ENCODE measurements at regions not wholly inside any gene's neighbourhood (a gene's known extent, or its start where the extent isn't known, plus 50 kb on each side); places are given as distances from the start of the nearest gene placed in this dataset.

DNA sequence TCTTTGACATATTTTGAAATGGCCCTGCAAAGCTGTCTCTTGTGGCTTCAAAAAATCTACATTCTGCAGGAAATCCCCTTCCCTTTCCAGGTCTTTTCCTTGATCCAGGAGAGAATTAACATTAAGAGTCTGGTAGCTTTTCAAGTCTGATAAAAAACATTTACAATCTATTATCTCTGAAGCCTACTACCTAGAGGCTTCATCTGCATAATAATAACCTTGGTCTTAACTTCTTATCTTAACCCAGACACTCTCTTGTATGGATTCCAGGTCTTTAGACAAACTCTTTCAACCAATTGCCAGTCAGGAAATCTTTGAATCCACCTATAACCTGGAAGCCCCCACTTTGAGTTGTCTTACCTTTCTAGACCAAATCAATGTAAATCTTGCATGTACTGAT lies 179.3 kb upstream of the ZC3H15 start:
- no peak for DNase-seq
- no peak overlapping the region for H3K4me3 ChIP-seq
- no peaks in the 10 kb centered on the region for H3K36me3 ChIP-seq
- H3K27me3 ChIP-seq, result no peaks in the 10 kb centered on the region
- H3K27ac ChIP-seq, result no peak overlapping the region
- H3K9me3 ChIP-seq, result peaks cover 0 to 2% of the 10 kb centered on the region in 2 donors
- H3K4me1 ChIP-seq, result no peaks in the 10 kb centered on the region
- intact Hi-C loops (cut with DNase I), result no loop called here
- TF ChIP-seq, protein P1, sequence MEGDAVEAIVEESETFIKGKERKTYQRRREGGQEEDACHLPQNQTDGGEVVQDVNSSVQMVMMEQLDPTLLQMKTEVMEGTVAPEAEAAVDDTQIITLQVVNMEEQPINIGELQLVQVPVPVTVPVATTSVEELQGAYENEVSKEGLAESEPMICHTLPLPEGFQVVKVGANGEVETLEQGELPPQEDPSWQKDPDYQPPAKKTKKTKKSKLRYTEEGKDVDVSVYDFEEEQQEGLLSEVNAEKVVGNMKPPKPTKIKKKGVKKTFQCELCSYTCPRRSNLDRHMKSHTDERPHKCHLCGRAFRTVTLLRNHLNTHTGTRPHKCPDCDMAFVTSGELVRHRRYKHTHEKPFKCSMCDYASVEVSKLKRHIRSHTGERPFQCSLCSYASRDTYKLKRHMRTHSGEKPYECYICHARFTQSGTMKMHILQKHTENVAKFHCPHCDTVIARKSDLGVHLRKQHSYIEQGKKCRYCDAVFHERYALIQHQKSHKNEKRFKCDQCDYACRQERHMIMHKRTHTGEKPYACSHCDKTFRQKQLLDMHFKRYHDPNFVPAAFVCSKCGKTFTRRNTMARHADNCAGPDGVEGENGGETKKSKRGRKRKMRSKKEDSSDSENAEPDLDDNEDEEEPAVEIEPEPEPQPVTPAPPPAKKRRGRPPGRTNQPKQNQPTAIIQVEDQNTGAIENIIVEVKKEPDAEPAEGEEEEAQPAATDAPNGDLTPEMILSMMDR (IDR thresholded peaks at IDR 0.05), result no peak
- ATAC-seq, result no peak

DNA sequence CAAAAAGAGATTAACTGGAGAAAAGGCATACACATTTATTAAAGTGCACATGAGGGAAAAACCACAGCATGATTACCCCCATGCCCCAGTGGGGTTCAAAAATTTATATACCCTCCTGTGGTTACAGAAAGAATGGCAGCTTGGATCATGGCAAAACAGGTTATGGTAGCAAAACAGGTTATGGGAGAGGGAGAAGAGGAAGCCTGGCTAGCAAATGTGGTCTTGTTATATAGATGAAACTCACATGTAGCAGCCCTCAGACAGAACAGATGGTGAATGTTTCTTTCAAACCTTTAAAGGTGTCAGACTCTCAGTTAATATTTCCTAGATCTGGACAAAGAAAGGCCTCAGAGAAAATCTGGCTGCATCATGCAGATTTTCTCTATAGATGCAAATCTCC lies 178.2 kb upstream of the ZC3H15 start:
- no peak overlapping the region for H3K4me3 ChIP-seq
- H3K36me3 ChIP-seq, result no peaks in the 10 kb centered on the region
- ATAC-seq, result no peak
- intact Hi-C loops (cut with DNase I), result no loop called here
- no peak overlapping the region for H3K27ac ChIP-seq
- H3K27me3 ChIP-seq, result no peaks in the 10 kb centered on the region
- peaks cover 0 to 12% of the 10 kb centered on the region in 2 donors for H3K9me3 ChIP-seq
- TF ChIP-seq, protein P1 (IDR thresholded peaks at IDR 0.05), result no peak
- DNase-seq, result no peak
- no peaks in the 10 kb centered on the region for H3K4me1 ChIP-seq

DNA sequence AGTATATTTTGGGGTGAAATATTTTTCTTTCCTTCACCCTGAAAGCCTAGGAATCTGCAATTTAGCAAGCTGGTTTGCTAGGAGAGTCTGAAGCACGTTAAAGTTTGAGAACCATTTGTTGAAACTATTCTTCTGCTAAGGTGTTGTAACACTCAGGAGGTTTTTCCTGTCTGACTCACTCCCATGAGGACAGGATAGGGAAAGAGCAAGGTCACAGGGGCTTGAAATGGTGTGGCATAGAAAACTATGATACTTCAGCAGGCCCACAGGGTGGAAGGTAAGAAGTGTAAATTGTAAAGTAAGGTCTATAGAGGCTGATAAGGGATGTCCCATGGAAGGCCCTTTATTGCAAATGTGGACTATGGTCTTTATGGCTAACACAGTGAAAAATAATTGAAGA lies 177.7 kb upstream of the ZC3H15 start:
- TF ChIP-seq, protein P1 (IDR thresholded peaks at IDR 0.05), result no peak
- Histone ChIP-seq H3K4me3 (no peak overlapping the region), H3K27ac (no peak overlapping the region), H3K36me3 (no peaks in the 10 kb centered on the region), H3K4me1 (no peaks in the 10 kb centered on the region), H3K9me3 (peaks cover 0 to 16% of the 10 kb centered on the region in 2 donors), H3K27me3 (no peaks in the 10 kb centered on the region)
- ATAC-seq, result peak; percentile 56
- no peak for DNase-seq
- intact Hi-C loops (cut with DNase I), result no loop called here

DNA sequence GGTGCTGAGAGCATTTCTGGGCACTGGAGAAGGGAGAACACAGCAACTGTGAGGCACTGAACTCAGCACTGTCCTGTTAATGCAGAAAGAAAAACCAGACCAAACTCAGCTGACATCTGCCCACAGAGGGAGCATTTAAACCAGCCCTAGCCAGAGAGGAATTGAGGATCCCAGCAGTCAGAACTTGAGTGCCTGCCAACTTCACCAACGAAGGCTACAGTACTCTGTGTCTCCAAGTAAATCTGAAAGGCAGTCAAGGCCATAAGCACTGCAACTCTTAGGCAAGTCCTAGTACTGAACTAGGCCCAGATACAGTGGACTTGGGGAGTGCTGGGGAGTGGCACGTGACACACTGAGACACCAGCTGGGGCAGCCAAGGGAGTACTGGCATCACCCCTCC lies 176.2 kb upstream of the ZC3H15 start:
- DNase-seq (no peak), ATAC-seq (no peak)
- Histone ChIP-seq H3K9me3 (peaks cover 0 to 28% of the 10 kb centered on the region in 2 donors), H3K4me3 (no peak overlapping the region), H3K36me3 (no peaks in the 10 kb centered on the region), H3K27me3 (no peaks in the 10 kb centered on the region), H3K27ac (no peak overlapping the region), H3K4me1 (no peaks in the 10 kb centered on the region)
- intact Hi-C loops (cut with DNase I), result no loop called here
- TF ChIP-seq, protein P1 (IDR thresholded peaks at IDR 0.05), result no peak

DNA sequence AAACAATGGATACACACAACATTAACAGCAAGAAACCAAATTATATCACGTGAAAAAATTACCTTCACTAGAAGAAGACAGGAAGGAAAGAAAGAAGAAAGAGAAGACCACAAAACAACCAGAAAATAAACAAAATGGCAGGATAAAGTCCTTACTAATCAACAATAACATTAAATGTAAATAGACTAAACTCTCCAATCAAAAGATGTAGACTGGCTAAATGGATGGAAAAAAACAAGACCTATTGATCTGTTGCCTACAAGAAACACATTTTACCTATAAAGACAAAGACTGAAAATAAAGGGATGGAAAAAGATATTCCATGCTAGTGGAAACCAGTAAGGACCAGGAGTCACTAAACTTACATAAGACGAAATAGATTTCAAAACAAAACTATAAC lies 167.0 kb upstream of the ZC3H15 start:
- DNase-seq (no peak), ATAC-seq (no peak)
- H3K4me1 ChIP-seq, result no peaks in the 10 kb centered on the region
- H3K27me3 ChIP-seq, result no peaks in the 10 kb centered on the region
- intact Hi-C loops (cut with DNase I), result no loop called here
- H3K9me3 ChIP-seq, result peaks cover 0 to 56% of the 10 kb centered on the region in 2 donors
- H3K36me3 ChIP-seq, result no peaks in the 10 kb centered on the region
- no peak overlapping the region for H3K27ac ChIP-seq
- TF ChIP-seq, protein P1 (IDR thresholded peaks at IDR 0.05), result no peak
- H3K4me3 ChIP-seq, result no peak overlapping the region
